Activated T-cell treated with anti-CD3 and anti-CD28 coated beads, Interleukin-2, amount 50 U/mL, for 24 hours (primary cell): ENCODE measurements at regions not wholly inside any gene's neighbourhood (a gene's known extent, or its start where the extent isn't known, plus 50 kb on each side); places are given as distances from the start of the nearest gene placed in this dataset.

Source experiments
- DNase-seq: peaks from one replicate; pipeline ENCODE4 v3.0.0-alpha.2; 2020
- H3K27ac Mint-ChIP-seq: 2 replicates; pipeline ENCODE4 v1.8.0; 2020; ENCODE audit warnings: mild to moderate bottlenecking, mixed read lengths
- H3K27me3 Mint-ChIP-seq: 2 replicates; pipeline ENCODE4 v1.8.0; 2020; ENCODE audit warnings: mixed read lengths
- H3K36me3 Mint-ChIP-seq: 2 replicates; pipeline ENCODE4 v1.8.0; 2020; ENCODE audit warnings: low read depth, mixed read lengths
- H3K4me1 Mint-ChIP-seq: 2 replicates; pipeline ENCODE4 v1.8.0; 2020; ENCODE audit warnings: low read depth, mixed read lengths
- H3K4me3 Mint-ChIP-seq: 2 replicates; pipeline ENCODE4 v1.8.0; 2020; ENCODE audit warnings: mild to moderate bottlenecking, moderate library complexity, mixed read lengths
- H3K9me3 Mint-ChIP-seq: 2 replicates; pipeline ENCODE4 v1.8.0; 2020; ENCODE audit warnings: mixed read lengths

DNA sequence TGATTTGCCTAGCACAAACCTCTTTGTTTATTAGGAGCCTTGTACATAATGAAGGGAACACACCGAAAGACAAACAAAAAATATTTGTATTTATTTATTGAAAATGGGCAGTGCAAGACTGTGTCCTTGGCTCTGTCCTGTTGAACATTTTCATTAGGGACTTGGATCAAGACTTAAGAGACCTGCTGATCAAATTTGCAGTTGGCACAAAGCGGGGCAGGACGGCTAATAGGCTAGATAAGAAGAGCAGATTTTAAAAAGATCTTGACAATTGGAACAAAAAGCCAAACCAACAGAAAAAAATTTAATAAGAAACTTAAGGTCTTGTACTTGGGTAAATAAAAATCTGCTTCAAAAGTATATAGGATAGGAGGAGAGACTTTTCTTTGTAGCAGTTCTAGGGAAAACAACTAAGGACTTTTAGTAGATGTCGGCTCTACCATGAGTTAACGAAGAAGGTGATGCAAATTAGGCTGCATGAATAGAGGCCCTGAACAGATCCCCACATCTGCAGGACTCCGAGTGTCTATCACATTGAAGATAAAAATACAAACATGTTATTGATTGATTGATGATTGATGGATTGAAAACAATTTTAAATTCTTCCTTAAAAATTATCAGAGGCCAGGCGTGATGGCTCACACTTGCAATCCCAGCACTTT, 124.1 kb upstream of the SPACA1 start:
- Mint-ChIP-seq H3K4me3 (no peak overlapping the region), H3K27me3 (peaks cover 8% of the 10 kb centered on the region), H3K36me3 (no peaks in the 10 kb centered on the region), H3K4me1 (peaks cover 11% of the 10 kb centered on the region), H3K9me3 (no peaks in the 10 kb centered on the region), H3K27ac (no peak overlapping the region)
- no peak for DNase-seq

DNA sequence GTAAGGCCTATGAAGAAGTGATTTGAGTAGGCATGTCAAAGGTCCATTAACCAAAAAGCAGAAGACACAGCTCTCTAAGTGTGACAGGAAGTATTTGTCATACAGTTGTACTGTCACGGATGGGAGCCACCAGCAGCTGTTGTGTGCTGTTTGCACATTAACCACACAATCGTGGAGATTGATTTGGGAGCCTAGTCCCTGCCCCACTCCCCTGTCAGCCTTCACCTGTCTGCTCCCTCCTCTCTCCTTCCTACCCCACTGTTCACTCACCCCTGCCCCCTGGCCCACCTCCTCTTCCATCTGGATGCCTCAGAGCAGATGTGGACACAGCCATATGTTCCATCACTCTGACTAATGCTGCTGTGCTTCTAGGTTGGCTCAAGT, 124.7 kb upstream of the SPACA1 start:
- no peak for DNase-seq
- H3K36me3 Mint-ChIP-seq = no peaks in the 10 kb centered on the region
- H3K4me1 Mint-ChIP-seq = peaks cover 11% of the 10 kb centered on the region
- peaks cover 8% of the 10 kb centered on the region for H3K27me3 Mint-ChIP-seq
- H3K9me3 Mint-ChIP-seq = no peaks in the 10 kb centered on the region
- H3K4me3 Mint-ChIP-seq = no peak overlapping the region
- no peak overlapping the region for H3K27ac Mint-ChIP-seq

DNA sequence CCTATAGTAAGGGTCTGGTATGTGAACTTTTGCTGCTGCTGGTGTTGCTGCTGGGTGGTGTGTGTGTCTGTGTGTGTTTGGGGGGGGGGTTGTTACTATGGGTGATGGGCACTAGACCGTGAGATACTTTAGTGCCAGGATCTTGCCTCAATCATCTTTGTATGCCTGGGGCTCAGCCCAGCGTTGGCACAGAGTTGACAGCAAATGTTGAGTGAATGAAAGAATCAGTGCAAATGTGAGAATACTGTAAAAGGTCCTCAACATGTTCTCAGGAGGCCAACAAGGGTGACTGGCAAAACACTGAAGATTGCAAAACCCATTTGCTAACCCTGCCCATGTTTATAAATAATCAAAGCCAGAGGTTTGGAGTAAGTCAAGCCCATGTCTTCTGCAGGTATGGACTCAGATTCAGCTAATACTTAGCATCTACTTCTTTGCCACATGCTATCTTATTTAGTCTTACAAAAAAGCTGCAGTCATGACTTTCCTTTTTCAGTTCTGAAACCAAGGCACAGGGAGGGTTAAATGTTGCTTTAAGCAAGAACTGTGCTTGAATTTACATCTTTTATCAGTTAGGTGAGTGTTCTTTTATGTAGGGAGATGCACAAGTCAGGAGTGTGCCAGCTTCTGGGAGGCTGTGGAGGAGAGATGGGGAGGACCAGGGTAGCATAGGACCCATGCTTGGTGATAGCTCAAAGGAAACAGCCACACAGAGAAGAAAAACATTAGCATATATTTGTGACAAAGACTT, 125.3 kb upstream of the SPACA1 start:
- no peak overlapping the region for H3K4me3 Mint-ChIP-seq
- no peaks in the 10 kb centered on the region for H3K36me3 Mint-ChIP-seq
- no peaks in the 10 kb centered on the region for H3K9me3 Mint-ChIP-seq
- DNase-seq = no peak
- H3K27me3 Mint-ChIP-seq = peaks cover 8% of the 10 kb centered on the region
- H3K4me1 Mint-ChIP-seq = peaks cover 11% of the 10 kb centered on the region
- H3K27ac Mint-ChIP-seq = no peak overlapping the region

DNA sequence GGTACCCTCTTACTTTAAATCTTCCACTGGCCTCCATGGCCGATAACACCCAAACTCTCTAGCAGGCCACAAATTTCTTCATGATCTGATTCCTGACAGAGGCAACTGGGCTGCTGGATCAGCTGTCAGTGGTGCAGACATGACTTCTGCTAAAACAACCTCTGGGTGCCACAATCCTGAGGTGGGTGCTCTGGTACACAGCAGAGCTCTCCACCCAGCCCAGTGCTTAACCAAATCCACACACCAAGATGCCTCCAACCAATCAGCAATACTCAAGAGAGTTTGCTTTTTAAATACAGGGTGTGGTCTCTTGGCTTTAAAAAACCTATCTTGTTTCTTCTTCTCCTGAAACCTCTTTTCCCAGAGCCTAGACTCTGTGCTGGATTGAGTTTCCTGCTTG, 126.6 kb upstream of the SPACA1 start:
- H3K9me3 Mint-ChIP-seq = no peaks in the 10 kb centered on the region

DNA sequence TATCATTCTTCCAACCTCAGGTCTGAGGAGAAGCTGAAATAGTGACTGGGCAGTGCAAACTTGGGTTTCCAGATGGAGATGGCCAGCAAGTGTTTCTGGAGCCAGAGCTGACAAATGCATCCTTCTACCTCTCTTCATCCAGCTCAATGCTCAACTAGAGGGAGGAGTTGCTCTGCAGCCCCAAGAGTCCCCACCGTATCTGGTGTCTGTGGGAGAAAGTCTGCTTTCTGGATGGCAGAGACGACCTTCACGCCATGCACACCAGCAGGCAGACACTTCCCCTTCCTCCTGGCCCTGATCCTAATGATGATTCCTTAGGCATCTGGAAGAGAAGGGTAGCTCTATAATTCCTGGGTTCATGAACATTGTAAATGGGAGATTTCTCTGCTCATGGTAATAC, 127.4 kb upstream of the SPACA1 start:
- Mint-ChIP-seq H3K36me3 (no peaks in the 10 kb centered on the region), H3K27ac (no peak overlapping the region), H3K27me3 (peaks cover 8% of the 10 kb centered on the region), H3K4me3 (no peak overlapping the region), H3K4me1 (peaks cover 7% of the 10 kb centered on the region), H3K9me3 (no peaks in the 10 kb centered on the region)
- DNase-seq = no peak

More for the DNA sequence above, 126.6 kb upstream of the SPACA1 start:
- no peak for DNase-seq
- Mint-ChIP-seq H3K27ac (no peak overlapping the region), H3K4me1 (peaks cover 11% of the 10 kb centered on the region), H3K4me3 (no peak overlapping the region), H3K27me3 (peaks cover 8% of the 10 kb centered on the region), H3K36me3 (no peaks in the 10 kb centered on the region)

DNA sequence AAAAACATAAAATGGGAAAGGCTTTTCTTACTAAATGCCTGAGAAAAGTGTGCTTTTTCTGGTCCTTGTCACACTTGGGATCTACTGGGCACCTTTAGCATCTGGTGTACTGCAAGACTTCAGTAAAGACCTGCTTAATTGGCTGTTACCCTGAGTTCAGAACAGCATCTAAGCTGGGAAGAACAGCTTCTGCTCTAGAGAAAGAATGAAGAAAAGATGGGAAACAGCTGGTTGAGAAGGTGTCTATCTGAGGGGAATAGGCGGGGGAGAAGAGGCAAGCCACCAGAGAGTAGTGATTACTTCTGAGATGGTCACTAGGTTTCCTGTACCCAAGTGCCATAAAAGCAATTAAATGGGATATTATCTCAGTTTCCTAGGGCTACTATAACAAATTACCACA, 128.2 kb upstream of the SPACA1 start:
- Mint-ChIP-seq H3K27me3 (peaks cover 6% of the 10 kb centered on the region), H3K36me3 (no peaks in the 10 kb centered on the region), H3K27ac (no peak overlapping the region), H3K4me1 (peaks cover 7% of the 10 kb centered on the region), H3K9me3 (no peaks in the 10 kb centered on the region), H3K4me3 (no peak overlapping the region)
- no peak for DNase-seq

DNA sequence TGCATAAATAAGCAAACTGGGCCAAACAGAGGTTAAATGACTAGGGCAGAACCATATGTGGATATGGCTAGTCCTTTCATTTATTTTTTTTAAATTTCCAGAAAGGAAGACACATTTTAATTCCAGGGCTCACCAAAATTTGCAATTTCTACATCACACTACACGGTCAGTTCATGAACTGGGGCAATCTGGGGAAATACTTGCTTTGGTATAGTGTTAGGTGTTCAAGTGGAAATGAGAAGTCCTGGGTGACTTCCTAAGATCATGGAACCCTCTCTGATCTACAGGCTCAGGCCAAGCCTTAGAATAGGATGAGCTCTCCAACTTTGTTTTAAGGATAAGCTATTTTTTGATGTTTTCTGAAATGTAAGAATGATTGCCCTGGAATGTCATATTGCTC, 128.6 kb upstream of the SPACA1 start:
- Mint-ChIP-seq H3K36me3 (no peaks in the 10 kb centered on the region), H3K4me1 (peaks cover 7% of the 10 kb centered on the region), H3K27ac (no peak overlapping the region), H3K9me3 (no peaks in the 10 kb centered on the region), H3K4me3 (no peak overlapping the region), H3K27me3 (peaks cover 5% of the 10 kb centered on the region)
- no peak for DNase-seq

DNA sequence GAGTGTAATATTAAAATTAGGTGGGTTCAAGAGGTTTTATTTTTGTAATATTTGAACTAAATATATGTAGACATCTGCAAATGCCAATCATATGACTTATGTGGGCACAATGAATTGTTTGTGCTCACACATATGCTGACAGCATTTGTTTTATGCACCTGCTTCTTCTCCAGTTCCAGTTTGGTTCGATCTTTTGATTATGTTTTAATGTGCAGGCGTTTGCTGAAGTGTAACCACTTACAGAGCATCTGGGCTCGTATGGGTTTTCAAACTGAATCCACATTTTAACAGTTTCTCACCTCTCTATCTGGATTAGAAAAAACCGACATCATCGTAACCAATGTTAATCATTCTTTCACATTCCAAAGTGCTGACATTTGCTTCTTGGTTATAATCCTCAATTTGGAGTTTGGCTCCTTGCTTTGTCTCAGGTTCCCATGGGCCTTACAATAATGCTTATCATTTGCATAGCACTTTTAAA, 129.1 kb upstream of the SPACA1 start:
- H3K4me3 Mint-ChIP-seq = no peak overlapping the region
- H3K4me1 Mint-ChIP-seq = peaks cover 7% of the 10 kb centered on the region
- no peaks in the 10 kb centered on the region for H3K36me3 Mint-ChIP-seq
- DNase-seq = no peak
- H3K27ac Mint-ChIP-seq = no peak overlapping the region
- H3K9me3 Mint-ChIP-seq = no peaks in the 10 kb centered on the region
- peaks cover 5% of the 10 kb centered on the region for H3K27me3 Mint-ChIP-seq

DNA sequence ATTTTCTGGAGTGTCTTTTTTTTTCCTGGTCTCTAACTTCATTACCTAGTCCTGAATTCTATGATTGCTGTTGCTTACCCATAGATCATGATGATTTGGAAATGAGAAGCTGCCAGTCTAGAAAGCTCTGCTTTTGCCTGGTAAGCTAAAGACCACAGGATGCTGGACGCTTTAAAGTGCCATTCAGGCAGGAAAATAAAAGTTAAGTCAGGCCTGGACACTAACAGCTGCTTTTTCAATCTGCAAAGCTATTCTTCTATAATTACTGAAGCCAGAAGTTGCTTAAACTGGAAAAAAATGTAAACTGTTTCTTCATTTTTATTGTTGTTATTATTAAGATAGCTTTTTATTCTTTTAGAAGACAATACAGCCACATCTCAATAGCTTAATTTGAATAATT, 129.8 kb upstream of the SPACA1 start:
- peaks cover 4% of the 10 kb centered on the region for H3K4me1 Mint-ChIP-seq
- H3K4me3 Mint-ChIP-seq = no peak overlapping the region
- H3K27me3 Mint-ChIP-seq = peaks cover 8% of the 10 kb centered on the region
- no peaks in the 10 kb centered on the region for H3K36me3 Mint-ChIP-seq
- DNase-seq = no peak
- H3K27ac Mint-ChIP-seq = no peak overlapping the region
- no peaks in the 10 kb centered on the region for H3K9me3 Mint-ChIP-seq

DNA sequence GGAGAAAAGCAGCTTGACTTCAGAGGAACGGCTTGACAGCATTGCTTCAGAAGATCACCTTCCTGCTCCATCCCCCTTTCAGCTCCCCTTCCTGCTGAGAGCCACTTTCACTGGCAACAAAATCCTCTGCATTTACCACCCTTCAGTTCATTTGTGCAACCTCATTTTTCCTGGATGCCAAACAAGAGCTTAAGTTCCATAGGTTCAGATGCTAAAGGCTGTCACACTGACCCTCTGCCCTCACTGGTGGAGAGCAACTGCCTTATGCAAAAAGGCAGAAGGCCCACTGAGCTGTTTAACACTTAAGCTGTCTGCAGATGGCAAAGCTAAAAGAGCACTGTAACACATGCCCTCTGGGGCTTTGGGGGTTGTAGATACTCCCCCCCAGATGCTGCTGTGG, 131.2 kb upstream of the SPACA1 start:
- no peak overlapping the region for H3K27ac Mint-ChIP-seq
- no peaks in the 10 kb centered on the region for H3K4me1 Mint-ChIP-seq
- no peak overlapping the region for H3K4me3 Mint-ChIP-seq
- no peak for DNase-seq
- H3K9me3 Mint-ChIP-seq = no peaks in the 10 kb centered on the region
- no peaks in the 10 kb centered on the region for H3K36me3 Mint-ChIP-seq
- H3K27me3 Mint-ChIP-seq = peaks cover 11% of the 10 kb centered on the region

DNA sequence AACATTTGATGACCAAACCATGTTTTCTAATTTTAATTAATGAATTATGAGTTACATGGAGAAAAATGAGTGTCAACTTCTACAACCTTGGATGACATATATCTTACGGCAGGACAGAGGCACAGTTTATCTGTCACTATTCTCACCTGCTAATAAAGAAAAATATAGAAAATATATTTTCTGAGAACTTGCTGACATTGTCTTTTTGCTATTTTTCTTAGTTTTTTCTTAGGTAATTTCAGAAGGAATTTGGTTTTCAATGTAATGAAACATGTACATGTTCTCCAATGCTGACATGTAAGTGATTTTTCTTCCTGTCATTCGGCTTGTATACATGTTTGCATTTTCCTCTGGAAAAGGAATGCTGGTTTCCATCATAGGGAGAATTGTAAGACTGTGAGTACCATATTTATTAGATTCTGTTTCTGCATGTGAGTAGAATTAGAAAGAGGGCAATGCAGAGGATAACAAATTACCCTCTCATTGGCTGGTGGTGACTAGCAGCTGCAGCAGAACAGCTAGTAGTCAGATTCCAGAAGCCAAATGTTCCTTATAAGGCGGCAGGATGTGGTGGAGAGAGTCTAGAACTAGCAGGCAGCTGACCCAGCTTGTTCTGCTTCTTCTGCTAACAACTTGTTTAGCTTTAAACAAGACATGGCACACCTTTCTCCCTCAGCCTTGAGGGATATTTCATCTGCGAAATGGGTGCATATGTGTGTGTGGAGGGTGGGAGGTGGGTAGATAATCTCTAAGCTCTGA, 132.8 kb upstream of the SPACA1 start:
- Mint-ChIP-seq H3K4me1 (peaks cover 5% of the 10 kb centered on the region), H3K36me3 (no peaks in the 10 kb centered on the region), H3K27ac (no peak overlapping the region), H3K4me3 (no peak overlapping the region), H3K9me3 (no peaks in the 10 kb centered on the region), H3K27me3 (peaks cover 11% of the 10 kb centered on the region)
- DNase-seq = no peak

DNA sequence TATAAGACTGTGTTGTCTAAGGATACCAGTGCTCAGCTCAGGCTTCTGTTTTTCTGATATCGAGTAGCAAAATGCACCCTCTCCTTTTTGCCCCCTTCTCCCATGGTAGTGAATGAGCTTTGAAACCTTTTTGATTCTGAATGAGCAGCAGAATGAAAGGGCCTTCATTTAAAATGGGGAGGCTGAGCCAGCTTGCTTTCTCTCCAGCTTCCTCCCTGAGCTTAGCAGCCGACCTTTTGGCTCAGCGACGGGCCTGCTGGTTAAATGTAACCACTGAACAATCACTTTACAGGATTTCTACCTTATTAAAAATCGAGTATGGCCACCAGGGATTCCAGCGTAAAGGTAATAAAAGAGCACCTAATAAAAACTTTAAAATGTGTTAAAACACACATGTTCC, 133.7 kb upstream of the SPACA1 start:
- peaks cover 14% of the 10 kb centered on the region for H3K27me3 Mint-ChIP-seq
- H3K4me3 Mint-ChIP-seq = no peak overlapping the region
- no peak for DNase-seq
- H3K4me1 Mint-ChIP-seq = peaks cover 14% of the 10 kb centered on the region
- H3K36me3 Mint-ChIP-seq = no peaks in the 10 kb centered on the region
- H3K27ac Mint-ChIP-seq = no peak overlapping the region
- no peaks in the 10 kb centered on the region for H3K9me3 Mint-ChIP-seq

DNA sequence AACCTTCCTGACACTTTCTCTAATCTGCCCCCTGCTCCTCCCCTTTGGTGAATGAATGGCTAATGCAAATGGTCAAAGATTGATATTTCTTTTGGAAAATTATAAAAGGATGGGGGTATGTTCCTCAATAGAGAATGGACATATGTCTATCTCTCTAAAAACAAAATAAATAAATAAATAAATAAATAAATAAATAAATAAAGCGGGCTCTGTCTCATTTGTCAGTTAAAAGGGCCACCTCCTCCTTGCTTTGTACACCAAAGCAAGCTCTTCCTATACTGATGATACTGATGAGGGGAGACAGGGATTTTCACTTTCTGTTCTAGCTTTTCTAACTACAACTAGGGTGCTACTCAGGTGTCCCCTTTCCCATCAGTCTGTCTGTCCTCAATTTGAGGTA, 135.5 kb upstream of the SPACA1 start:
- no peak for DNase-seq
- Mint-ChIP-seq H3K27me3 (peaks cover 14% of the 10 kb centered on the region), H3K4me3 (no peak overlapping the region), H3K4me1 (peaks cover 31% of the 10 kb centered on the region), H3K36me3 (no peaks in the 10 kb centered on the region), H3K9me3 (no peaks in the 10 kb centered on the region), H3K27ac (no peak overlapping the region)

DNA sequence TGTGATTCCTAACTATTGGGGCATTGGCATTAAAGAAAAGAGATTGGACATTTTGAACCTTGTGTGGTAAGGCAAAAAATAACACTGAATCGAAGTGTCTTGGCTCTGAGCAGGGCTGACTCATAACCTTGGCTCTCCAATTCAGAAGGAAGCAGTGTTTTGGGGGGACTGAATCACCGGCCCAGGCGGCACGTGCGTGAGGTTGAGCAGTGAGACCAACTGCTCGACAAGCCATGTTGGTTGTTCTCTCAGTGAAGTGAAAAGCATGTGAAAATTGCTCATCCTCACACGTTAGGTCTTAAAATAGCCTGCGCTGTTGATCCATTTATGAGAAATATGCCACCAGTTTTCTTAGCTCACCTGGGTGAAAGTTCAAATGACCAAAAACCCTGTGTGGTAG, 137.8 kb upstream of the SPACA1 start:
- H3K27ac Mint-ChIP-seq = no peak overlapping the region
- peaks cover 36% of the 10 kb centered on the region for H3K4me1 Mint-ChIP-seq
- H3K4me3 Mint-ChIP-seq = no peak overlapping the region
- H3K27me3 Mint-ChIP-seq = peaks cover 18% of the 10 kb centered on the region
- DNase-seq = no peak
- H3K9me3 Mint-ChIP-seq = no peaks in the 10 kb centered on the region
- no peaks in the 10 kb centered on the region for H3K36me3 Mint-ChIP-seq
